ENCODE measurements at regions not wholly inside any gene's neighbourhood (a gene's known extent, or its start where the extent isn't known, plus 50 kb on each side); places are given as distances from the start of the nearest gene placed in this dataset.

- no peak for DNase-seq
Measured at GRCh38 chr2:212596276-212596675, 57.7 kb upstream of the ERBB4 start.

GRCh38 chr2:212595036-212595654, 56.5 kb upstream of the ERBB4 start:
- DNase-seq = no peak

GRCh38 chr2:212592695-212593094, 54.1 kb upstream of the ERBB4 start:
- DNase-seq = no peak

Measured in stimulated activated CD4-positive, alpha-beta T cell treated with anti-CD3 and anti-CD28 coated beads, Interleukin-4, amount 100 ng/mL, for 4 hours (primary cell).